Testis (tissue), 2 donors: ENCODE measurements at regions not wholly inside any gene's neighbourhood (a gene's known extent, or its start where the extent isn't known, plus 50 kb on each side); places are given as distances from the start of the nearest gene placed in this dataset.
"Not testable (repeated sequence)": the region's sequence is repeated elsewhere in the genome, so short reads cannot be mapped to it uniquely, and the experiment has no call there.

Experiments used
- DNase-seq: peaks from one replicate; pipeline ENCODE4 v3.0.0-alpha.2; 2019
- H3K27ac ChIP-seq, 2 donors: fragments of 200-600 bp; sonication (generic); one replicate each; pipeline ENCODE4 v1.5.1; 2019
- H3K27me3 ChIP-seq: fragments of 200-600 bp; sonication (generic); one replicate; pipeline ENCODE4 v1.5.1; 2019
- H3K36me3 ChIP-seq: fragments of 200-600 bp; sonication (generic); one replicate; pipeline ENCODE4 v1.5.1; 2017; ENCODE audit warnings: low read depth; ENCODE audit errors: missing control alignments
- H3K4me1 ChIP-seq: fragments of 200-600 bp; sonication (generic); one replicate; pipeline ENCODE4 v1.5.1; 2019
- H3K4me3 ChIP-seq, 2 donors: fragments of 200-600 bp; sonication (generic); one replicate each; pipeline ENCODE4 v1.5.1; 2017 to 2019
- H3K9me3 ChIP-seq: fragments of 200-600 bp; sonication (generic); one replicate; pipeline ENCODE4 v1.5.1; 2017
- CTCF ChIP-seq, 3 experiments: fragments of 450-650 bp in 2 of 3; fragments of 200-600 bp in 1 of 3; sonication (generic) in 1 of 3; IDR thresholded peaks; one replicate each; pipeline ENCODE4 v1.5.1; 2016 to 2019; ENCODE audit warnings: antibody characterized with exemption in 3 of 3, mild to moderate bottlenecking in 2 of 3, moderate library complexity in 1 of 3
- POLR2A ChIP-seq: fragments of 450-650 bp; IDR thresholded peaks from one replicate; pipeline ENCODE4 v1.6.1; 2017; ENCODE audit warnings: antibody characterized with exemption, mild to moderate bottlenecking, moderate library complexity
- WGBS, 2 donors: methylation state at CpG; one replicate each; pipeline ENCODE4 v1.1.5; 2018; 5-methylcytosine and 5-hydroxymethylcytosine counted together
- intact Hi-C: fragments of 100-400 bp; cut with DNase I; formaldehyde crosslinking; loops from one replicate; pipeline ENCODE4 v1.15.1; 2023; ENCODE audit warnings: low total_unique reads

- H3K4me3 ChIP-seq = no peak overlapping the region
Observed at GRCh38 chr17:31721291-31722025, 137.6 kb downstream of the COPRS start.

GRCh38 chr17:31717251-31717650 is 141.8 kb downstream of the COPRS start:
- H3K36me3 ChIP-seq, H3K27ac ChIP-seq, H3K9me3 ChIP-seq, H3K27me3 ChIP-seq, H3K4me1 ChIP-seq, DNase-seq, intact Hi-C loops, H3K4me3 ChIP-seq: not testable (repeated sequence)
- 95 to 97% methylated on average over 6 of the region's 6 CpGs for WGBS, 2 donors

More at GRCh38 chr17:31721291-31722025, 137.6 kb downstream of the COPRS start:
- H3K27ac ChIP-seq = no peak overlapping the region
- no peaks in the 10 kb centered on the region for H3K9me3 ChIP-seq
- no peaks in the 10 kb centered on the region for H3K36me3 ChIP-seq
- peaks cover 3% of the 10 kb centered on the region for H3K4me1 ChIP-seq
- no peak for DNase-seq
- H3K27me3 ChIP-seq = no peaks in the 10 kb centered on the region
- 80 to 90% methylated on average over 8 of the region's 8 CpGs for WGBS, 2 donors
- intact Hi-C loops = no loop called here
- no peak for TF ChIP-seq POLR2A
- no peak for TF ChIP-seq CTCF (IDR thresholded peaks at IDR 0.05)

- DNase-seq = no peak
- no peaks in the 10 kb centered on the region for H3K36me3 ChIP-seq
- H3K4me3 ChIP-seq = no peak overlapping the region
- no peaks in the 10 kb centered on the region for H3K27me3 ChIP-seq
- no peaks in the 10 kb centered on the region for H3K4me1 ChIP-seq
- no peak overlapping the region for H3K27ac ChIP-seq
- no peaks in the 10 kb centered on the region for H3K9me3 ChIP-seq
- intact Hi-C loops = no loop called here
- WGBS, 2 donors = 91 to 94% methylated on average over 5 of the region's 5 CpGs
- TF ChIP-seq POLR2A = no peak
- no peak for TF ChIP-seq CTCF (IDR thresholded peaks at IDR 0.05)
Observed at GRCh38 chr17:31715446-31715845, 143.6 kb downstream of the COPRS start.

GRCh38 chr17:31704483-31704882 is 154.6 kb downstream of the COPRS start:
- intact Hi-C loops = no loop called here
- H3K4me1 ChIP-seq = no peaks in the 10 kb centered on the region
- H3K27ac ChIP-seq = no peak overlapping the region
- H3K9me3 ChIP-seq = no peaks in the 10 kb centered on the region
- no peak for DNase-seq
- H3K27me3 ChIP-seq = no peaks in the 10 kb centered on the region
- no peaks in the 10 kb centered on the region for H3K36me3 ChIP-seq
- TF ChIP-seq POLR2A = no peak
- TF ChIP-seq CTCF (IDR thresholded peaks at IDR 0.05) = no peak
- WGBS, 2 donors = 73 to 86% methylated on average over 10 of the region's 10 CpGs
- H3K4me3 ChIP-seq = no peak overlapping the region

GRCh38 chr17:31702041-31702440 is 157.0 kb downstream of the COPRS start:
- WGBS, 2 donors = 81 to 82% methylated on average over 3 of the region's 3 CpGs
- intact Hi-C loops = no loop called here
- Histone ChIP-seq H3K4me3 (no peak overlapping the region), H3K36me3 (no peaks in the 10 kb centered on the region), H3K27me3 (no peaks in the 10 kb centered on the region), H3K4me1 (no peaks in the 10 kb centered on the region), H3K27ac (no peak overlapping the region), H3K9me3 (no peaks in the 10 kb centered on the region)
- TF ChIP-seq CTCF (IDR thresholded peaks at IDR 0.05) (no peak), POLR2A (no peak)
- DNase-seq = no peak
